CD4-positive, alpha-beta T cell treated with Interleukin-15 for 1 hour (primary cell): ENCODE measurements at regions not wholly inside any gene's neighbourhood (a gene's known extent, or its start where the extent isn't known, plus 50 kb on each side); places are given as distances from the start of the nearest gene placed in this dataset.

Source experiments
- DNase-seq: peaks from one replicate; pipeline ENCODE4 v3.0.0-alpha.2; 2020

GRCh38 chr9:80012557-80013330, 441.0 kb downstream of the TLE4 start:
- no peak for DNase-seq

GRCh38 chr9:80009204-80009603, 437.4 kb downstream of the TLE4 start:
- DNase-seq = no peak

GRCh38 chr9:80004714-80005113, 432.9 kb downstream of the TLE4 start:
- no peak for DNase-seq

- DNase-seq = no peak
These were observed 418.8 kb downstream of the TLE4 start for GRCh38 chr9:79990536-79990935.

- no peak for DNase-seq
These were observed 417.3 kb downstream of the TLE4 start for GRCh38 chr9:79989079-79989478.

- no peak for DNase-seq
These were observed 416.4 kb downstream of the TLE4 start for GRCh38 chr9:79988126-79988525.

GRCh38 chr9:79986437-79986836, 414.7 kb downstream of the TLE4 start:
- DNase-seq = no peak

GRCh38 chr9:79985772-79986171, 414.0 kb downstream of the TLE4 start:
- no peak for DNase-seq

- no peak for DNase-seq
These were observed 413.5 kb downstream of the TLE4 start for GRCh38 chr9:79985264-79985663.

GRCh38 chr9:79984429-79985067, 412.8 kb downstream of the TLE4 start:
- no peak for DNase-seq

GRCh38 chr9:79980432-79980831, 408.7 kb downstream of the TLE4 start:
- no peak for DNase-seq

- no peak for DNase-seq
These were observed 405.9 kb downstream of the TLE4 start for GRCh38 chr9:79977510-79978197.

- DNase-seq = no peak
These were observed 405.3 kb downstream of the TLE4 start for GRCh38 chr9:79977074-79977435.

GRCh38 chr9:79976257-79977073, 404.7 kb downstream of the TLE4 start:
- DNase-seq = no peak

GRCh38 chr9:79975621-79976256, 404.0 kb downstream of the TLE4 start:
- no peak for DNase-seq

GRCh38 chr9:79974806-79975422, 403.1 kb downstream of the TLE4 start:
- DNase-seq = no peak

- no peak for DNase-seq
These were observed 401.9 kb downstream of the TLE4 start for GRCh38 chr9:79973627-79974026.

- DNase-seq = no peak
These were observed 398.3 kb downstream of the TLE4 start for GRCh38 chr9:79970146-79970425.

GRCh38 chr9:79969393-79970145, 397.8 kb downstream of the TLE4 start:
- DNase-seq = no peak

GRCh38 chr9:79968533-79968932, 396.8 kb downstream of the TLE4 start:
- no peak for DNase-seq

- no peak for DNase-seq
These were observed 391.1 kb downstream of the TLE4 start for GRCh38 chr9:79962836-79963235.

- DNase-seq = no peak
These were observed 390.4 kb downstream of the TLE4 start for GRCh38 chr9:79962150-79962549.
